Trophoblast cell (in vitro differentiated cells and primary cell): ENCODE measurements at regions not wholly inside any gene's neighbourhood (a gene's known extent, or its start where the extent isn't known, plus 50 kb on each side); places are given as distances from the start of the nearest gene placed in this dataset.

Experiments used
- DNase-seq, 2 donors: peaks; one replicate each; pipeline ENCODE4 v3.0.0-alpha.2; 2016
- H2AFZ ChIP-seq: 2 replicates; pipeline ENCODE4 v1.6.1; 2013; ENCODE audit warnings: low read length, moderate library complexity, mild to moderate bottlenecking; ENCODE audit not compliant: insufficient read depth, poor library complexity
- H2AK5ac ChIP-seq: 2 replicates; pipeline ENCODE4 v1.6.1; 2013; ENCODE audit warnings: mild to moderate bottlenecking, low read length
- H2BK120ac ChIP-seq: 2 replicates; pipeline ENCODE4 v1.6.1; 2013; ENCODE audit warnings: low read length, mild to moderate bottlenecking, moderate library complexity; ENCODE audit not compliant: insufficient read depth, poor library complexity
- H2BK12ac ChIP-seq: 2 replicates; pipeline ENCODE4 v1.6.1; 2013; ENCODE audit warnings: mild to moderate bottlenecking, low read length, moderate library complexity
- H2BK5ac ChIP-seq: 2 replicates; pipeline ENCODE4 v1.6.1; 2013; ENCODE audit warnings: low read length, low read depth, moderate library complexity, mild to moderate bottlenecking; ENCODE audit not compliant: poor library complexity
- H3K14ac ChIP-seq: 2 replicates; pipeline ENCODE4 v1.6.1; 2013; ENCODE audit warnings: mild to moderate bottlenecking, low read length
- H3K18ac ChIP-seq: 2 replicates; pipeline ENCODE4 v1.6.1; 2013; ENCODE audit warnings: mild to moderate bottlenecking, low read length
- H3K23ac ChIP-seq: 2 replicates; pipeline ENCODE4 v1.6.1; 2013; ENCODE audit warnings: low read length
- H3K27ac ChIP-seq: 2 replicates; pipeline ENCODE4 v1.5.1; 2013; ENCODE audit warnings: low read depth, mild to moderate bottlenecking, inconsistent platforms, low read length, moderate library complexity
- H3K27me3 ChIP-seq: 2 replicates; pipeline ENCODE4 v1.6.1; 2013; ENCODE audit warnings: inconsistent platforms, mild to moderate bottlenecking, low read length, moderate library complexity; ENCODE audit not compliant: insufficient read depth
- H3K36me3 ChIP-seq, 2 experiments: 1 replicate in 1 of 2; 2 replicates in 1 of 2; pipeline ENCODE4 v1.6.1; 2013; ENCODE audit warnings: low read length in 2 of 2, mild to moderate bottlenecking in 2 of 2, moderate library complexity in 1 of 2; ENCODE audit not compliant: insufficient read depth in 2 of 2, control insufficient read depth in 1 of 2
- H3K4ac ChIP-seq: 2 replicates; pipeline ENCODE4 v1.6.1; 2013; ENCODE audit warnings: low read depth, mild to moderate bottlenecking, low read length, moderate library complexity
- H3K4me1 ChIP-seq, 2 experiments: 1 replicate in 1 of 2; 2 replicates in 1 of 2; pipeline ENCODE4 v1.6.1; 2013; ENCODE audit warnings: low read length in 2 of 2, mild to moderate bottlenecking in 2 of 2, moderate library complexity in 1 of 2; ENCODE audit not compliant: insufficient read depth in 2 of 2, control insufficient read depth in 1 of 2
- H3K4me2 ChIP-seq: 2 replicates; pipeline ENCODE4 v1.6.1; 2013; ENCODE audit warnings: inconsistent platforms, mild to moderate bottlenecking, low read length, moderate library complexity
- H3K4me3 ChIP-seq: 2 replicates; pipeline ENCODE4 v1.5.1; 2013; ENCODE audit warnings: mild to moderate bottlenecking, low read depth, low read length, inconsistent platforms
- H3K79me1 ChIP-seq: one replicate; pipeline ENCODE4 v1.6.1; 2013; ENCODE audit warnings: low read length
- H3K79me2 ChIP-seq: 2 replicates; pipeline ENCODE4 v1.6.1; 2013; ENCODE audit warnings: low read length, mild to moderate bottlenecking; ENCODE audit not compliant: control insufficient read depth, insufficient read depth, poor library complexity
- H3K9ac ChIP-seq: 2 replicates; pipeline ENCODE4 v1.6.1; 2013; ENCODE audit warnings: mild to moderate bottlenecking, low read length
- H3K9me3 ChIP-seq: 2 replicates; pipeline ENCODE4 v1.6.1; 2013; ENCODE audit warnings: low read depth, mild to moderate bottlenecking, control low read depth, inconsistent platforms, low read length; ENCODE audit not compliant: insufficient read depth
- H4K12ac ChIP-seq: 2 replicates; pipeline ENCODE4 v1.6.1; 2013; ENCODE audit warnings: low read depth, mild to moderate bottlenecking, low read length, moderate library complexity
- H4K8ac ChIP-seq: 2 replicates; pipeline ENCODE4 v1.6.1; 2013; ENCODE audit warnings: low read depth, mild to moderate bottlenecking, low read length, moderate library complexity
- H4K91ac ChIP-seq: one replicate; pipeline ENCODE4 v1.6.1; 2013; ENCODE audit warnings: low read depth, mild to moderate bottlenecking, low read length, moderate library complexity
- WGBS: extraction: QIAGEN DNeasy Blood & Tissue Kit; methylation state at CpG from one replicate; pipeline ENCODE4 v1.1.7; 2013; ENCODE audit warnings: missing lambda C conversion rate; ENCODE audit not compliant: insufficient read length, insufficient coverage; ENCODE audit errors: extremely low coverage; 5-methylcytosine and 5-hydroxymethylcytosine counted together

- Histone ChIP-seq H3K4ac (no peak overlapping the region), H2BK12ac (no peak overlapping the region), H3K36me3 (no peaks in the 10 kb centered on the region), H3K79me1 (no peaks in the 10 kb centered on the region), H3K9me3 (no peaks in the 10 kb centered on the region), H2BK120ac (no peak overlapping the region), H2BK5ac (no peak overlapping the region), H3K4me1 (no peaks in the 10 kb centered on the region), H4K91ac (no peak overlapping the region), H3K27me3 (no peaks in the 10 kb centered on the region), H2AFZ (no peak overlapping the region), H3K18ac (no peak overlapping the region), H4K8ac (no peak overlapping the region), H4K12ac (no peak overlapping the region), H3K27ac (no peak overlapping the region), H3K23ac (no peak overlapping the region), H3K4me3 (peak overlapping the region; percentile 3), H3K9ac (no peak overlapping the region), H3K4me2 (no peak overlapping the region), H3K14ac (no peak overlapping the region), H2AK5ac (no peak overlapping the region), H3K79me2 (no peaks in the 10 kb centered on the region)
- DNase-seq: no peak
- no CpG with 5 or more reads among the region's 14 CpGs for WGBS
Measured at GRCh38 chr10:71078454-71079145, 133.8 kb upstream of the UNC5B start.

- no CpG with 5 or more reads among the region's 12 CpGs for WGBS
- DNase-seq: no peak
- Histone ChIP-seq H2BK12ac (no peak overlapping the region), H2AK5ac (no peak overlapping the region), H4K91ac (no peak overlapping the region), H3K4me2 (no peak overlapping the region), H2BK5ac (no peak overlapping the region), H3K4me3 (no peak overlapping the region), H2BK120ac (no peak overlapping the region), H3K9ac (no peak overlapping the region), H3K18ac (no peak overlapping the region), H3K27me3 (no peaks in the 10 kb centered on the region), H4K12ac (no peak overlapping the region), H3K79me2 (no peaks in the 10 kb centered on the region), H3K23ac (no peak overlapping the region), H3K14ac (no peak overlapping the region), H3K4ac (no peak overlapping the region), H3K9me3 (no peaks in the 10 kb centered on the region), H3K27ac (no peak overlapping the region), H3K4me1 (no peaks in the 10 kb centered on the region), H4K8ac (no peak overlapping the region), H2AFZ (no peak overlapping the region), H3K36me3 (no peaks in the 10 kb centered on the region), H3K79me1 (no peaks in the 10 kb centered on the region)
Measured at GRCh38 chr10:71079761-71080380, 132.5 kb upstream of the UNC5B start.

DNA sequence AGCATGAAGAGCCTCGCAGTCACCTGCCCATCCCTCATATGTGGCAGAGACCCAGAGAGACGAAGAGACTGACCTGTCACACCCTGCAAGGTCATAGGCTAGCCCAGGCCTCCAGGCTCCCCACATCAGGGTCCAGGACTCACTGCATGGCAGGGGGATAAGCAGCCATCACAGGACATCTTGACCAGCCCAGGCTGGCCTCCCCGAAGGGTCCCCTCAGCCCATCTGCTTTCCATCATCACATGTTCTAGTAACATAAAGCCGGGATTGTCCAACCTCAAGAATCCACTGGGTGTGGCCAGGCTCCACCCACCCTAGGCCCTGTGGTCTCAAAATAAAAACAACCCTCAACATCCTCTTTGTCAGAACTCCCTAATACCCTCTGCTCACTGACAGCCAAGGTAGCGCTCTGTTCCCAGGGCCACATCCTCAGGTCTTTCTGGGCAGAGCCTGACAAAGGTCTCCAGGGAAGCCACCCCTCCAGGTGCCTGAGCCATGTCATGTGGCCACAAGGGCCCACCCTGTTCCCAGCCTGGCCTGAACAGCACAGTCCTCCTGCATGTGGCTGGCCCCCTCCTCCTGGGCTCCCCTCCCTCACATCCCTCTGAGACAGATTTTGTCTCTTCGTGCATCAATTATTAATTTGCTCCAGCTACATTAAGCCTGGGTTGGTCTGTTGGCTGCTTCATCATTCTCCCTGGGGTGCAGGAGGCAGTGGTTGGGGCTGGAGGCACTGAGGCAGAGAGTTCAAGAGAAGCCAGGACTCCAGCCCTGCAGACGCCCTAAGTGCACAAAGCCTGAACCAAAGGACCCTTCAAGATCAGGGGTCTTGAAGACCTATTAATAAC lies 131.8 kb upstream of the UNC5B start:
- no peak overlapping the region for H3K27ac ChIP-seq
- H3K4ac ChIP-seq: no peak overlapping the region
- H2BK12ac ChIP-seq: no peak overlapping the region
- H3K36me3 ChIP-seq: no peaks in the 10 kb centered on the region
- no CpG with 5 or more reads among the region's 7 CpGs for WGBS
- no peaks in the 10 kb centered on the region for H3K27me3 ChIP-seq
- no peak overlapping the region for H2BK120ac ChIP-seq
- H4K8ac ChIP-seq: no peak overlapping the region
- H3K9me3 ChIP-seq: no peaks in the 10 kb centered on the region
- H4K91ac ChIP-seq: no peak overlapping the region
- H3K4me3 ChIP-seq: no peak overlapping the region
- H2AK5ac ChIP-seq: no peak overlapping the region
- no peak overlapping the region for H2BK5ac ChIP-seq
- DNase-seq: no peak
- no peak overlapping the region for H3K14ac ChIP-seq
- no peak overlapping the region for H3K23ac ChIP-seq
- no peak overlapping the region for H3K18ac ChIP-seq
- H3K79me2 ChIP-seq: no peaks in the 10 kb centered on the region
- H2AFZ ChIP-seq: no peak overlapping the region
- H3K9ac ChIP-seq: no peak overlapping the region
- H3K79me1 ChIP-seq: no peaks in the 10 kb centered on the region
- no peak overlapping the region for H3K4me2 ChIP-seq
- no peaks in the 10 kb centered on the region for H3K4me1 ChIP-seq
- H4K12ac ChIP-seq: no peak overlapping the region

DNA sequence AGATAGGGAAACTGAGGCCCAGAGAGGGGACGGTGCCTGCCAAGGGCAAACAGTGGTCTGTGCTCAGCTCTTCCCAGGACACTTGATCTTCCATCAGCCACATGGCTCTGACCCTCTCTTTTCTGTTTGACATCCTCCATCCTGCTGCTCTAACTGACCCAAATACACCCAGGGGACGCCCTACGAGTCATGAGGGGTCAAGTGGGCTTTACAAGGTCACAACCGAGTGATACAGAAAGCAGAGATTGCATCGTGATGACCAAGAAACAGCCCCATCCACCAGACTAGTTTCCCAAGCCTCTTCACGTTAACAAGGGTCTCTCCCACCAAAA lies 131.2 kb upstream of the UNC5B start:
- no peak overlapping the region for H2AK5ac ChIP-seq
- no peak for DNase-seq
- no peak overlapping the region for H3K14ac ChIP-seq
- no peaks in the 10 kb centered on the region for H3K4me1 ChIP-seq
- no peak overlapping the region for H2BK12ac ChIP-seq
- H3K18ac ChIP-seq: no peak overlapping the region
- no peak overlapping the region for H3K23ac ChIP-seq
- no peak overlapping the region for H3K9ac ChIP-seq
- no peaks in the 10 kb centered on the region for H3K79me1 ChIP-seq
- no peaks in the 10 kb centered on the region for H3K79me2 ChIP-seq
- no peak overlapping the region for H4K91ac ChIP-seq
- H3K9me3 ChIP-seq: no peaks in the 10 kb centered on the region
- no peak overlapping the region for H3K4ac ChIP-seq
- no peak overlapping the region for H3K4me3 ChIP-seq
- H3K4me2 ChIP-seq: no peak overlapping the region
- WGBS: no CpG with 5 or more reads among the region's 6 CpGs
- no peaks in the 10 kb centered on the region for H3K27me3 ChIP-seq
- H2BK120ac ChIP-seq: no peak overlapping the region
- no peak overlapping the region for H2AFZ ChIP-seq
- H3K27ac ChIP-seq: no peak overlapping the region
- H4K8ac ChIP-seq: no peak overlapping the region
- H3K36me3 ChIP-seq: no peaks in the 10 kb centered on the region
- no peak overlapping the region for H2BK5ac ChIP-seq
- no peak overlapping the region for H4K12ac ChIP-seq
